Lower lobe of right lung (tissue), 2 donors: ENCODE measurements at regions not wholly inside any gene's neighbourhood (a gene's known extent, or its start where the extent isn't known, plus 50 kb on each side); places are given as distances from the start of the nearest gene placed in this dataset.

Experiments used
- ATAC-seq, 2 donors: fragments of 200-7000 bp; cut with Tn5 transposase; one replicate each; pipeline ENCODE4 v1.9.1; 2020 to 2022; ENCODE audit warnings: mild to moderate bottlenecking in 2 of 2, moderate library complexity in 2 of 2
- DNase-seq: peaks from one replicate; pipeline ENCODE4 v3.0.0-alpha.2; 2020
- H3K27ac ChIP-seq: fragments of 200-600 bp; one replicate; pipeline ENCODE4 v1.8.0; 2022
- H3K27me3 ChIP-seq: fragments of 200-600 bp; one replicate; pipeline ENCODE4 v1.8.0; 2022; ENCODE audit warnings: low read depth
- H3K36me3 ChIP-seq: fragments of 200-600 bp; one replicate; pipeline ENCODE4 v1.8.0; 2022; ENCODE audit warnings: mild to moderate bottlenecking
- H3K4me1 ChIP-seq: fragments of 200-600 bp; one replicate; pipeline ENCODE4 v1.8.0; 2022
- H3K4me3 ChIP-seq: fragments of 200-600 bp; one replicate; pipeline ENCODE4 v1.8.0; 2022; ENCODE audit warnings: mild to moderate bottlenecking
- H3K9me3 ChIP-seq: fragments of 200-600 bp; one replicate; pipeline ENCODE4 v1.8.0; 2022
- intact Hi-C: fragments of 100-400 bp; cut with DNase I; formaldehyde crosslinking; loops from one replicate; pipeline ENCODE4 v1.11.0; 2022
- TF ChIP-seq, protein P1 (sequence below): fragments of 200-600 bp; IDR thresholded peaks from one replicate; pipeline ENCODE4 v1.8.0; 2022; ENCODE audit warnings: antibody characterized with exemption, mild to moderate bottlenecking
- donor health status: DM: no; HTN: yes; CAD: no; lungs with severe emphysema.

DNA sequence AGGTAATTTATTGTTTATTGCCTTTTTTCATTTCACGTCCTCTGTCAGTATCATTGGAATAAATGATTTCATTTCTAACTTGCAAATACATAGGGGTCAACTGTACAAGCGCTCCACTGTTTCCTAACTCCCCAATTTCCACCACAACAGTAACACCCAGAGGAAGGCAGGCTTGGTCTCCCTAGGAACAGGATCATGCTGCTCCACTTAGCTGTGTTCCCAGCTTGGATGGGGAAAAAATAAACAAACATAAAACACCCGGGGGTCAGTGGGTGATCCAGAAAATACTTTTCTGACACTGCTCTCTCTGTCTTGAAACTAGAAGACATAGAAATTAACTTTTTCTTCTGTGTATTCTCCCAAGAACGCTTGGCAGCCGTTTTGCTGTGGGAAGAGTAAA is 772.5 kb downstream of the TRIML1 start:
- H3K36me3 ChIP-seq, result no peaks in the 10 kb centered on the region
- intact Hi-C loops, result no loop called here
- H3K27me3 ChIP-seq, result no peaks in the 10 kb centered on the region
- H3K4me1 ChIP-seq, result no peaks in the 10 kb centered on the region
- no peaks in the 10 kb centered on the region for H3K9me3 ChIP-seq
- DNase-seq (no peak), ATAC-seq (no peak)
- TF ChIP-seq, protein P1, sequence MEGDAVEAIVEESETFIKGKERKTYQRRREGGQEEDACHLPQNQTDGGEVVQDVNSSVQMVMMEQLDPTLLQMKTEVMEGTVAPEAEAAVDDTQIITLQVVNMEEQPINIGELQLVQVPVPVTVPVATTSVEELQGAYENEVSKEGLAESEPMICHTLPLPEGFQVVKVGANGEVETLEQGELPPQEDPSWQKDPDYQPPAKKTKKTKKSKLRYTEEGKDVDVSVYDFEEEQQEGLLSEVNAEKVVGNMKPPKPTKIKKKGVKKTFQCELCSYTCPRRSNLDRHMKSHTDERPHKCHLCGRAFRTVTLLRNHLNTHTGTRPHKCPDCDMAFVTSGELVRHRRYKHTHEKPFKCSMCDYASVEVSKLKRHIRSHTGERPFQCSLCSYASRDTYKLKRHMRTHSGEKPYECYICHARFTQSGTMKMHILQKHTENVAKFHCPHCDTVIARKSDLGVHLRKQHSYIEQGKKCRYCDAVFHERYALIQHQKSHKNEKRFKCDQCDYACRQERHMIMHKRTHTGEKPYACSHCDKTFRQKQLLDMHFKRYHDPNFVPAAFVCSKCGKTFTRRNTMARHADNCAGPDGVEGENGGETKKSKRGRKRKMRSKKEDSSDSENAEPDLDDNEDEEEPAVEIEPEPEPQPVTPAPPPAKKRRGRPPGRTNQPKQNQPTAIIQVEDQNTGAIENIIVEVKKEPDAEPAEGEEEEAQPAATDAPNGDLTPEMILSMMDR, result no peak
- H3K4me3 ChIP-seq, result no peak overlapping the region
- no peak overlapping the region for H3K27ac ChIP-seq

DNA sequence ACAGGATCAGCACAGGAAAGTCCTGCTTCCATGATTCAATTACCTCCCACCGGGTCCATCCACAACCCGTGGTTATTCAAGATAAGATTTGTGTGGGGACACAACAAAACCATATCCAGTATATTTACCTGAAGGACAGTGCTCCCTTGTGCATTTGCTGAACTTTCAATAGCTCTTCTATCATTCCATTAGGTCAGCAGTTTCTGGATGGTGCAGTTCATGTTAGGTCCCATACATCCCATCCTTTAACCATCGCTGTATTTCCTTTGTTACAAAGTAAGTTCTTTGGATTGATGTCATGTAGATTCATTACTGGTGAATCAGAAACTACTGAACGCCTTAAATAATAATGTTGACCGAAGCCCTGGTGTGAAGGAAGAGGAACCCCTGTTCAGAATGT is 775.9 kb downstream of the TRIML1 start:
- H3K36me3 ChIP-seq, result no peaks in the 10 kb centered on the region
- H3K4me1 ChIP-seq, result no peaks in the 10 kb centered on the region
- no peak overlapping the region for H3K4me3 ChIP-seq
- H3K27ac ChIP-seq, result no peak overlapping the region
- H3K9me3 ChIP-seq, result no peaks in the 10 kb centered on the region
- ATAC-seq (no peak), DNase-seq (no peak)
- intact Hi-C loops, result no loop called here
- TF ChIP-seq, protein P1, result no peak
- H3K27me3 ChIP-seq, result no peaks in the 10 kb centered on the region

DNA sequence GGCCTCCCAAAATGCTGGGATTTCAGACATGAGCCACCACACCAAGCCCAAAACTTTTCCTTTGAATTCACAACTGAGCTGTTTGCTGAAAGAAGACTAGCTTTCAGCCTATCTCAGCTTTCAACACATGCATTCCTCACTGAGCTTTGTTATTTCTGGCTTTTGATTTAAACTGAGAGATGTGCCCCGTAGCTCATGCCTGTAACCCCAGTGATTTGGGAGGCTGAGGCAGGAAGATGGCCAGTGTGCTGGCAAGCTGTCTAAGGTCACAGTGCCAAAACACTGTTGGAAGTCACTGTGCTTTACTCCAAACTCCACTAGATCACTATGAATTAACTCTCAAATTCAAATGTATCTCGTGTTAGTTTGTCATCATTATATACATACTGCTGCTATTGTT is 779.5 kb downstream of the TRIML1 start:
- Histone ChIP-seq H3K36me3 (no peaks in the 10 kb centered on the region), H3K4me3 (no peak overlapping the region), H3K9me3 (no peaks in the 10 kb centered on the region), H3K27me3 (no peaks in the 10 kb centered on the region), H3K4me1 (no peaks in the 10 kb centered on the region), H3K27ac (no peak overlapping the region)
- TF ChIP-seq, protein P1, result no peak
- DNase-seq, result no peak
- no peak for ATAC-seq
- intact Hi-C loops, result no loop called here

DNA sequence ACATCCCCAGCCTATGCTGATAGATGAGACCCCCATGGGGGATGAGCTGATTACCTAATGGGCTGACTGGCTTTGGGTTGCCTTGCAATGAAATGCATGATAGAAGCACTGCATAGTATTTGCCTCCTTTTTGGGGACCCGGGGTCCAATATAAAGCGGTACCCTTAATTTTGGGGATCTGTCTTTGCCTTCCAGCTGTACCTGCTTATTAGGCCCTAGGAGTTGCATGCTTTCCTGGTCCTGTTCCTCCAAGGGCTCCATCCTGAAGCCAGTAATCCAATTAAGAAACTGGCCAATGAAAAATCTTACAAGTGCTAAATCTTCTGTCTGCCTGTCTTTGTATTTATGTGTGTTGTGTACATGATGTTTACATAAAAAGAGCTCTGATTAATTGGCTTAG is 791.6 kb downstream of the TRIML1 start:
- DNase-seq, result no peak
- no peaks in the 10 kb centered on the region for H3K27me3 ChIP-seq
- no peaks in the 10 kb centered on the region for H3K36me3 ChIP-seq
- H3K9me3 ChIP-seq, result peaks cover 6% of the 10 kb centered on the region
- intact Hi-C loops, result no loop called here
- H3K27ac ChIP-seq, result no peak overlapping the region
- TF ChIP-seq, protein P1, result no peak
- no peak overlapping the region for H3K4me3 ChIP-seq
- no peaks in the 10 kb centered on the region for H3K4me1 ChIP-seq
- no peak for ATAC-seq

DNA sequence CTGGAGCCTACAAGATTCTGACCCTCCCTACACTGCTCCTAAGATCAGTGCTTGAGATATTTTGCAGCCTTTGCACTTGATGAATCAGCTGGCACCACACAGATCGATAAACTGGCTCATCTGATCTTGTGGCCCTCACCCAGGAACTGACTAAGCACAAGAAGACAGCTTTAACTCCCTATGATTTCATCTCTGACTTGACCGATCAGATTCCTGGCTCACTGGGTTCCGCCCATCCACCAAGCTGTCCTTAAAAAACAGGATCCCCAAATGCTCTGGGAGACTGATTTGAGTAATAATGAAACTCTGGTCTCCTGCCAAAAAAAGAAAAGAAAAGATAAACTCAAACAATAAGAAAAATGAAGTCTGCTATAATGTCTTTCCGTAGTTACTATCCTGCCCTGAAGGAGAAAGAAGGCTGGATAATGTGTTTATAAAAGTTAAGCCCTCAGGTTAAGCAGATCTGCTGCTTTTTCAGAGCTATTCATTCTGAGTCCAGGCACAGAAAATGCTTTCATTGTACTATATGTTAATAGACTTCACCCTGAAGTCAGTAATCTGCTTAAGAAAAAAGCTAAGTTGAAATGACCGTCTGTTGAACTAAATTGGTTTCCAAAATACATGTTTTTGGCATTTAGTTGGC is 795.2 kb downstream of the TRIML1 start:
- intact Hi-C loops, result no loop called here
- H3K27me3 ChIP-seq, result no peaks in the 10 kb centered on the region
- H3K36me3 ChIP-seq, result no peaks in the 10 kb centered on the region
- TF ChIP-seq, protein P1, result no peak
- peaks cover 6% of the 10 kb centered on the region for H3K9me3 ChIP-seq
- H3K27ac ChIP-seq, result no peak overlapping the region
- H3K4me1 ChIP-seq, result no peaks in the 10 kb centered on the region
- H3K4me3 ChIP-seq, result no peak overlapping the region
- DNase-seq, result no peak
- ATAC-seq, result no peak
